ENCODE measurements at regions not wholly inside any gene's neighbourhood (a gene's known extent, or its start where the extent isn't known, plus 50 kb on each side); places are given as distances from the start of the nearest gene placed in this dataset.
"Not testable (repeated sequence)": the region's sequence is repeated elsewhere in the genome, so short reads cannot be mapped to it uniquely, and the experiment has no call there.

DNA sequence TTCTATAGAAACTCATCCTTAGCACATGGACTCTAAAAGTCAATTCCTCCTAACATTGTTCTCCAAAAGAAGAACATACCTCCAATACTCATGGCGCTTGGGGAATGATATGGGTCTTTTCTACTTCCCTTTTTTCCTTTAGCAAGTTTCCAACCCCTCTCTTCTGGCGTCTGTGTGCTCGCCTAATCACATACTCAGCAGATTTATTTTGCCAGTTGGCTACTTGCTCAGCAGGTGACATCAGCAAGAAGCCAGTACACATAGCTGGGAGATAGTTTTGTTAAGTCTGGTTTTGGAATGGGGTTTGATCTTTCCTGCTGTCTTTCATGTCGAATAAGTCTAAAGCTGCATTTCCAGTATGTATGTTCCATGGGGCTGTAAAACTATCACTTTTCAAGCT, 193.8 kb downstream of the POM121L12 start:
- H3K27ac Mint-ChIP-seq = no peak overlapping the region
- no CpG with 5 or more reads among the region's 4 CpGs for WGBS (ENCODE audit: insufficient coverage)
- ATAC-seq (replicated peaks in 1 of 4) (no peak), DNase-seq (no peak)
- Histone ChIP-seq H3K27me3 (replicated peaks in 1 of 2; ENCODE audit: control insufficient read depth in 2 of 2, extremely low read depth in 1 of 2, insufficient read depth in 2 of 2, low read length in 1 of 2) (no peaks in the 10 kb centered on the region), H3K4me1 (ENCODE audit: control insufficient read depth in 1 of 2, extremely low read depth in 1 of 2, insufficient read depth in 2 of 2, low read length in 2 of 2) (no peaks in the 10 kb centered on the region), H3K36me3 (ENCODE audit: control insufficient read depth in 2 of 2, extremely low read depth in 1 of 2, insufficient read depth in 1 of 2, low read length in 1 of 2) (no peaks in the 10 kb centered on the region), H3K27ac (ENCODE audit: low read length) (no peak overlapping the region), H3K4me3 (ENCODE audit: control insufficient read depth in 1 of 2, extremely low read depth in 1 of 2, low read length in 1 of 2) (no peak overlapping the region), H3K9me3 (peaks cover 2% of the 10 kb centered on the region)
- no peak overlapping the region for H3K4me3 Mint-ChIP-seq
- H3K9me3 Mint-ChIP-seq = peaks cover 3 to 6% (median 6%) of the 10 kb centered on the region in 3 donors
- H3K36me3 Mint-ChIP-seq = no peaks in the 10 kb centered on the region
- H3K4me1 Mint-ChIP-seq = no peaks in the 10 kb centered on the region
- CTCF ChIA-PET = interaction anchor here in 1 of 2 donors (0.6 kb wide), 1 partner anchor 61 kb away, joined by 3 read pairs; no protein-coding TSS in a partner anchor
- POLR2A ChIA-PET = no interaction called here
- no peaks in the 10 kb centered on the region for H3K27me3 Mint-ChIP-seq

DNA sequence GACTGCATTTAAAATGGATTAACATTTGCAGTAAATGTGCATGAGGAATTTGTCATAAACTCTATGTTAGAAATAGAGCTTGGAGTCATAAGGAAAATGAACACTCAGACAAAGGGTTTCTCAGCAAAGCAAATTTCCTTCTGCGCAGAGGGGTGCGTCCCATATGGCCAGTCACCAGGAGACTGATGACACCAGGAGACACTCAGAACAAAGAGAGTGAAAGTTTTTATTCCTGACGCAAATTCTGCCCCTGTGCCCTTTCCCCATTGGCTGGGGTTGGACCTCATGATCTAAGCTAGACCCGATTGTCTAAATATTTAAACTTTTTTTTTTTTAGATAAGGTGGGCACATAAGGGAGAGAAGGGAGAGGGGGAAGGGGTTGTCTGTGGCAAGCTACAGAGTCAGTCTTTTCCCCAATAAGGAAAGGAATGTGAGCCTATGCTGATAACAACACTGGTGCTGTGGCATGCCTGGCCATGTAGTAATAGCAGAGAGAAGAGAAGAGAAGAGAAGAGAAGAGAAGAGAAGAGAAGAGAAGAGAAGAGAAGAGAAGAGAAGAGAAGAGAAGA, 202.0 kb downstream of the POM121L12 start:
- Mint-ChIP-seq H3K4me3 (no peak overlapping the region), H3K36me3 (no peaks in the 10 kb centered on the region), H3K27me3 (no peaks in the 10 kb centered on the region), H3K4me1 (no peaks in the 10 kb centered on the region), H3K9me3 (peaks cover 9 to 14% (median 14%) of the 10 kb centered on the region in 3 donors), H3K27ac (no peak overlapping the region)
- 50% methylated on average over 2 of the region's 4 CpGs for WGBS (ENCODE audit: insufficient coverage)
- H3K4me1 ChIP-seq (ENCODE audit: control insufficient read depth in 1 of 2, extremely low read depth in 1 of 2, insufficient read depth in 2 of 2, low read length in 2 of 2) = no peaks in the 10 kb centered on the region
- CTCF ChIA-PET = no interaction called here
- no peak for DNase-seq
- H3K27ac ChIP-seq (ENCODE audit: low read length) = no peak overlapping the region
- POLR2A ChIA-PET = no interaction called here
- peaks cover 2% of the 10 kb centered on the region for H3K9me3 ChIP-seq
- no peaks in the 10 kb centered on the region for H3K27me3 ChIP-seq (replicated peaks in 1 of 2; ENCODE audit: control insufficient read depth in 2 of 2, extremely low read depth in 1 of 2, insufficient read depth in 2 of 2, low read length in 1 of 2)
- H3K4me3 ChIP-seq (ENCODE audit: control insufficient read depth in 1 of 2, extremely low read depth in 1 of 2, low read length in 1 of 2) = no peak overlapping the region
- H3K36me3 ChIP-seq (ENCODE audit: control insufficient read depth in 2 of 2, extremely low read depth in 1 of 2, insufficient read depth in 1 of 2, low read length in 1 of 2) = no peaks in the 10 kb centered on the region
- ATAC-seq (replicated peaks in 1 of 4) = no peak

DNA sequence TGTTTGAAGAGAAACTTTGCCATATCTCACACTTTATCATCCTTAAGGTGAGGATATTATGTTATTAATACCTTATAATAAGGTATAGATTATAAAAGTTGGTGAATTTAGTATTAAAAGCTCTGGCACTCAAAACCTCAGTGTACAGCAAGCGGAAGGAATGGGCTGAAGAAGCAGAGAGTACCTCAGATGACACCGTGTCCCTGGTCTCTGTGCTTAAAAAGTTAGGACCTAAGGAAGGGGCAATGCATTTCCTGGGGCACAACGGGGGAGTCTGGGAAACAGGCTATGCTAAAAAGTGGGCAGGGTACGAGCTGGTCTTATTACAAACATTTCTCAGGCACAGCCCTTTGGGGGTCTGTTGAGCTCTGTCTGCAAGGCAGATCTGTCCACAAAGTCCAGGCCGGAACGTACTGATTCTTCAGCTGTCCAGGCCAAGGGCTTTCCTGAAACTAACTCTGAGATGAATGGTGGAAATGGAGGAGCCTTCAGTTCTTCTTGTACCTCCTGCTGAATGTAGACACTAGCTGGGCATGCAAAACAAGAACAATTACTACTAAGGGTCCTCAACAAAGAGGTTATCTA, 202.7 kb downstream of the POM121L12 start:
- POLR2A ChIA-PET = no interaction called here
- Mint-ChIP-seq H3K4me1 (no peaks in the 10 kb centered on the region), H3K27ac (no peak overlapping the region), H3K27me3 (no peaks in the 10 kb centered on the region), H3K9me3 (peaks cover 9 to 16% (median 15%) of the 10 kb centered on the region in 3 donors), H3K4me3 (no peak overlapping the region), H3K36me3 (no peaks in the 10 kb centered on the region)
- H3K4me1 ChIP-seq (ENCODE audit: control insufficient read depth in 1 of 2, extremely low read depth in 1 of 2, insufficient read depth in 2 of 2, low read length in 2 of 2) = no peaks in the 10 kb centered on the region
- CTCF ChIA-PET = no interaction called here
- no peak overlapping the region for H3K4me3 ChIP-seq (ENCODE audit: control insufficient read depth in 1 of 2, extremely low read depth in 1 of 2, low read length in 1 of 2)
- no peak for DNase-seq
- no peak overlapping the region for H3K27ac ChIP-seq (ENCODE audit: low read length)
- no peak for ATAC-seq (replicated peaks in 1 of 4)
- no peaks in the 10 kb centered on the region for H3K36me3 ChIP-seq (ENCODE audit: control insufficient read depth in 2 of 2, extremely low read depth in 1 of 2, insufficient read depth in 1 of 2, low read length in 1 of 2)
- peaks cover 2% of the 10 kb centered on the region for H3K9me3 ChIP-seq
- H3K27me3 ChIP-seq (replicated peaks in 1 of 2; ENCODE audit: control insufficient read depth in 2 of 2, extremely low read depth in 1 of 2, insufficient read depth in 2 of 2, low read length in 1 of 2) = no peaks in the 10 kb centered on the region
- WGBS (ENCODE audit: insufficient coverage) = 76% methylated on average over 6 of the region's 6 CpGs

DNA sequence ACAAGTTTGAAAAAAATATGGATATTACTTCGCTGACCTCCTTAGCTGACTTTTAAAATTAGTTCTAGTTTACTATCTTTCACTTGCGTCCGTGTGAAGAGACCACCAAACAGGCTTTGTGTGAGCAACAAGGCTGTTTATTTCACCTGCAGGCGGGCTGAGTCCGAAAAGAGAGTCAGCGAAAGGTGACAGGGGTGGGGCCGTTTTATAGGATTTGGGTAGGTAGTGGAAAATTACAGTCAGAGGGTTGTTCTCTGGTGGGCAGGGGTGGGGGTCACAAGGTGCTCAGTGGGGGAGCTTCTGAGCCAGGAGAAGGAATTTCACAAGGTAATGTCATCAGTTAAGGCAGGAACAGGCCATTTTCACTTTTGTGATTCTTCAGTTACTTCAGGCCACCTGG, 203.7 kb downstream of the POM121L12 start:
- H3K4me3 Mint-ChIP-seq; H3K27me3 ChIP-seq (replicated peaks in 1 of 2; ENCODE audit: control insufficient read depth in 2 of 2, extremely low read depth in 1 of 2, insufficient read depth in 2 of 2, low read length in 1 of 2); H3K27ac ChIP-seq (ENCODE audit: low read length); CTCF ChIA-PET; H3K4me3 ChIP-seq (ENCODE audit: control insufficient read depth in 1 of 2, extremely low read depth in 1 of 2, low read length in 1 of 2); POLR2A ChIA-PET; H3K4me1 ChIP-seq (ENCODE audit: control insufficient read depth in 1 of 2, extremely low read depth in 1 of 2, insufficient read depth in 2 of 2, low read length in 2 of 2); DNase-seq; H3K27ac Mint-ChIP-seq; ATAC-seq (replicated peaks in 1 of 4); H3K36me3 ChIP-seq (ENCODE audit: control insufficient read depth in 2 of 2, extremely low read depth in 1 of 2, insufficient read depth in 1 of 2, low read length in 1 of 2); H3K9me3 ChIP-seq; H3K36me3 Mint-ChIP-seq; H3K27me3 Mint-ChIP-seq; H3K4me1 Mint-ChIP-seq: not testable (repeated sequence)
- H3K9me3 Mint-ChIP-seq = peaks cover 9 to 18% (median 18%) of the 10 kb centered on the region in 3 donors
- WGBS (ENCODE audit: insufficient coverage) = 100% methylated on average over 3 of the region's 7 CpGs

DNA sequence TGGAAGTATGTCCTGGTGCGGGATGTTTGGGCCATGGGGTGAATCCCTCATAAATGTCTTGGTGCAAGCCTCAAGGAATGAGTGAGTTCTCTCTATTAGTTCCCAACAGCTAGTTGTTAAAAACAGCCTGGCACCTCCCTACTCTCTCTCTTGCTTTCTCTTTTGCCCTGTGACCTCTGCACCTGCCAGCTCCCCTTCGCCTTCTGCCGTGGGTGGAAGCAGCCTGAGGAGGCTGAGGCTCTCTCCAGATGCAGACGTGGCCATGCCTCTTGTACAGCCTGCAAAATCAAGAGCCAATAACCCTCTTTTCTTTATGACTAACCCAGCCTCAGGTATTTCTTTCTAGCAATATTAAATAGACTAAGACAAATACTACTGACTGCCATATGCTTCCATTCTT, 210.3 kb downstream of the POM121L12 start:
- Mint-ChIP-seq H3K36me3 (no peaks in the 10 kb centered on the region), H3K4me1 (no peaks in the 10 kb centered on the region), H3K9me3 (peaks cover 11 to 28% (median 18%) of the 10 kb centered on the region in 3 donors), H3K4me3 (no peak overlapping the region), H3K27ac (no peak overlapping the region), H3K27me3 (no peaks in the 10 kb centered on the region)
- no peaks in the 10 kb centered on the region for H3K9me3 ChIP-seq
- no peak overlapping the region for H3K4me3 ChIP-seq (ENCODE audit: control insufficient read depth in 1 of 2, extremely low read depth in 1 of 2, low read length in 1 of 2)
- H3K27ac ChIP-seq (ENCODE audit: low read length) = no peak overlapping the region
- WGBS (ENCODE audit: insufficient coverage) = 57% methylated on average over 1 of the region's 4 CpGs
- no peak for ATAC-seq (replicated peaks in 1 of 4)
- POLR2A ChIA-PET = no interaction called here
- H3K4me1 ChIP-seq (ENCODE audit: control insufficient read depth in 1 of 2, extremely low read depth in 1 of 2, insufficient read depth in 2 of 2, low read length in 2 of 2) = no peaks in the 10 kb centered on the region
- no peaks in the 10 kb centered on the region for H3K36me3 ChIP-seq (ENCODE audit: control insufficient read depth in 2 of 2, extremely low read depth in 1 of 2, insufficient read depth in 1 of 2, low read length in 1 of 2)
- H3K27me3 ChIP-seq (replicated peaks in 1 of 2; ENCODE audit: control insufficient read depth in 2 of 2, extremely low read depth in 1 of 2, insufficient read depth in 2 of 2, low read length in 1 of 2) = no peaks in the 10 kb centered on the region
- CTCF ChIA-PET = no interaction called here
- no peak for DNase-seq

DNA sequence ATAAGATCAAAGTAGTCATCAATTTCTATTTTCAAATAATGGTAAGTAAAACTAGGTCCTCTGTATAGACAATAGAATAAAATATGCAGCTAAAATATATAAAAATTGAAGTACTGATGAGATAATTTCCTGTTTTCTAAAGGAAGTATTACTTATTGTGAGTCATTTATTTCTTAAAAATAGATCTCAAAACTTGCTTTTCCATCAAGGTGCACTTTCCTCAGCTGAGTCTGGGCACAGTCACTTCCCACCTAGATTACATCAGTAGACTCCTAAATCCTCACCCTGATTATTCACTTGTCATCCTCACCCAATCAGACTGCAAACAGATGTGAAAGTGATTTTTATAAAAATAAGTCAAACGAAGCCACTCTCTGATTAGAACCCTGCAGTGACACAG, 211.5 kb downstream of the POM121L12 start:
- Mint-ChIP-seq H3K36me3 (no peaks in the 10 kb centered on the region), H3K27ac (no peak overlapping the region), H3K4me1 (no peaks in the 10 kb centered on the region), H3K4me3 (no peak overlapping the region), H3K9me3 (peaks cover 8 to 19% (median 13%) of the 10 kb centered on the region in 3 donors), H3K27me3 (no peaks in the 10 kb centered on the region)
- Histone ChIP-seq H3K9me3 (no peaks in the 10 kb centered on the region), H3K4me1 (ENCODE audit: control insufficient read depth in 1 of 2, extremely low read depth in 1 of 2, insufficient read depth in 2 of 2, low read length in 2 of 2) (no peaks in the 10 kb centered on the region), H3K4me3 (ENCODE audit: control insufficient read depth in 1 of 2, extremely low read depth in 1 of 2, low read length in 1 of 2) (no peak overlapping the region), H3K36me3 (ENCODE audit: control insufficient read depth in 2 of 2, extremely low read depth in 1 of 2, insufficient read depth in 1 of 2, low read length in 1 of 2) (no peaks in the 10 kb centered on the region), H3K27ac (ENCODE audit: low read length) (no peak overlapping the region), H3K27me3 (replicated peaks in 1 of 2; ENCODE audit: control insufficient read depth in 2 of 2, extremely low read depth in 1 of 2, insufficient read depth in 2 of 2, low read length in 1 of 2) (no peaks in the 10 kb centered on the region)
- POLR2A ChIA-PET = no interaction called here
- ATAC-seq (replicated peaks in 1 of 4) = no peak
- DNase-seq = no peak
- no CpG with 5 or more reads among the region's 1 CpG for WGBS (ENCODE audit: insufficient coverage)
- CTCF ChIA-PET = no interaction called here

DNA sequence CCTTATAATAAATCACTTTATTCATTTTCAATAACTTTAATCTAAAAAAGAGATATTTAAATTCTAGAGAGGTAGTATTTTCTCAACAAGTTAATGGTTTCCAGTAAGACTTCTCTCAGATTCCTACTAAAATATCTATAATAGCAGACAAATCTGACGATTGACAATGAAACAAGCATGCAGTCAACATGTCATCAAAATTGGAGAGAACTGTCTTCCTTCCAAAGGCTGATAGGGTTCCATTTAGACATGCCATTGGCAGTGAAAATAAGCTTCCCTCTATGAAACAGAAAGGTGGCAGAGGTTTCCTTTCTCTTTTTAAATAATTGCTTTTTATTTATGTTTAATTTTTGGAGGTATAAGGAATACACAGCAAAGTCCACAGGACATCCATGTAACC, 217.1 kb downstream of the POM121L12 start:
- no peaks in the 10 kb centered on the region for H3K36me3 Mint-ChIP-seq
- H3K27me3 Mint-ChIP-seq = no peaks in the 10 kb centered on the region
- Histone ChIP-seq H3K9me3 (no peaks in the 10 kb centered on the region), H3K4me3 (ENCODE audit: control insufficient read depth in 1 of 2, extremely low read depth in 1 of 2, low read length in 1 of 2) (no peak overlapping the region), H3K36me3 (ENCODE audit: control insufficient read depth in 2 of 2, extremely low read depth in 1 of 2, insufficient read depth in 1 of 2, low read length in 1 of 2) (no peaks in the 10 kb centered on the region), H3K4me1 (ENCODE audit: control insufficient read depth in 1 of 2, extremely low read depth in 1 of 2, insufficient read depth in 2 of 2, low read length in 2 of 2) (no peaks in the 10 kb centered on the region), H3K27ac (ENCODE audit: low read length) (no peak overlapping the region), H3K27me3 (replicated peaks in 1 of 2; ENCODE audit: control insufficient read depth in 2 of 2, extremely low read depth in 1 of 2, insufficient read depth in 2 of 2, low read length in 1 of 2) (no peaks in the 10 kb centered on the region)
- CTCF ChIA-PET = no interaction called here
- WGBS (ENCODE audit: insufficient coverage) = no CpG with 5 or more reads among the region's 1 CpG
- no peak for DNase-seq
- H3K27ac Mint-ChIP-seq = no peak overlapping the region
- no peak overlapping the region for H3K4me3 Mint-ChIP-seq
- ATAC-seq (replicated peaks in 1 of 4) = no peak
- POLR2A ChIA-PET = interaction anchor here in 1 of 2 donors (0.6 kb wide), 1 partner anchor 45 kb away, joined by 3 read pairs; no protein-coding TSS in a partner anchor
- no peaks in the 10 kb centered on the region for H3K4me1 Mint-ChIP-seq
- H3K9me3 Mint-ChIP-seq = peaks cover 14 to 23% (median 17%) of the 10 kb centered on the region in 3 donors
